ENCODE measurements at regions not wholly inside any gene's neighbourhood (a gene's known extent, or its start where the extent isn't known, plus 50 kb on each side); places are given as distances from the start of the nearest gene placed in this dataset.

- TF ChIP-seq CTCF (conservative IDR thresholded peaks at IDR 0.05 in 1 of 2, IDR thresholded peaks at IDR 0.05 in 1 of 2; ENCODE audit: low read depth in 1 of 2, low read length in 2 of 2) (no peak), EZH2 (IDR thresholded peaks at IDR 0.05; ENCODE audit: low read length, missing control alignments) (no peak)
These were observed 185.5 kb upstream of the ZC3H12A start for GRCh38 chr1:37288900-37289299.

Data from fibroblast of lung (primary cell).